ENCODE measurements at regions not wholly inside any gene's neighbourhood (a gene's known extent, or its start where the extent isn't known, plus 50 kb on each side); places are given as distances from the start of the nearest gene placed in this dataset.

- CTCF ChIA-PET, result no interaction called here
- no peaks in the 10 kb centered on the region for H3K79me2 ChIP-seq (ENCODE audit: control insufficient read depth, insufficient read depth, low read length)
- DNase-seq (ENCODE audit: low read depth, low spot score), result no peak
- H3K36me3 ChIP-seq (ENCODE audit: control insufficient read depth in 2 of 2, extremely low read depth in 1 of 2, insufficient read depth in 2 of 2, low read length in 2 of 2), result no peaks in the 10 kb centered on the region
- H3K9ac ChIP-seq (replicated peaks; ENCODE audit: extremely low read depth, insufficient read depth, low read length), result no peak overlapping the region
- intact Hi-C loops (cut with micrococcal nuclease) (no loop called here), dilution Hi-C loops (cut with MboI; ENCODE audit: extremely low pct_ligation_motif_present, low sequenced_read_pairs) (no loop called here)
- BruUV-seq (replicated peaks), result no TSS peak
- H3K4me3 ChIP-seq (replicated peaks in 1 of 3; ENCODE audit: insufficient read depth in 1 of 3, low read depth in 1 of 3, low read length in 3 of 3), result no peak overlapping the region
- no peak overlapping the region for H2AFZ ChIP-seq (ENCODE audit: low read depth, low read length)
- H4K20me1 ChIP-seq (replicated peaks; ENCODE audit: control insufficient read depth, extremely low read depth, insufficient read depth, low read length), result no peaks in the 10 kb centered on the region
- POLR2A ChIA-PET, result no interaction called here
- H3K27ac ChIP-seq (ENCODE audit: insufficient read depth, low read depth, low read length), result no peak overlapping the region
- no peaks in the 10 kb centered on the region for H3K9me3 ChIP-seq (replicated peaks; ENCODE audit: control insufficient read depth, insufficient read depth, low read length)
- no peak for FAIRE-seq
- no peaks in the 10 kb centered on the region for H3K9me1 ChIP-seq (replicated peaks; ENCODE audit: control insufficient read depth, extremely low read depth, insufficient read depth, low read length)
- no peaks in the 10 kb centered on the region for H3K4me1 ChIP-seq (ENCODE audit: control insufficient read depth, extremely low read depth, insufficient read depth, low read length)
- TF ChIP-seq GATA2 (IDR thresholded peaks at IDR 0.05; ENCODE audit: insufficient read depth, insufficient read length, low read depth, low read length) (no peak), MYC (IDR thresholded peaks at IDR 0.05; ENCODE audit: low read depth, low read length) (no peak), FOS (IDR thresholded peaks at IDR 0.05; ENCODE audit: borderline replicate concordance, insufficient read depth, low read length) (no peak), POLR2A (IDR thresholded peaks at IDR 0.05; ENCODE audit: low read depth, low read length) (no peak), EZH2 (IDR thresholded peaks at IDR 0.05; ENCODE audit: borderline replicate concordance, low read depth, low read length, severe bottlenecking) (no peak), JUN (IDR thresholded peaks at IDR 0.05; ENCODE audit: borderline replicate concordance, insufficient read depth, insufficient read length, low read depth) (no peak), MAX (IDR thresholded peaks at IDR 0.05; ENCODE audit: insufficient read depth, insufficient read length) (no peak), POLR2AphosphoS5 (IDR thresholded peaks at IDR 0.05; ENCODE audit: insufficient read depth, low read depth, low read length) (no peak), CTCF (IDR thresholded peaks at IDR 0.05; ENCODE audit: extremely low read depth in 1 of 2, insufficient read depth in 1 of 2, low read depth in 1 of 2, low read length in 2 of 2) (no peak)
- no peak overlapping the region for H3K4me2 ChIP-seq (ENCODE audit: insufficient read depth, low read length)
- H3K27me3 ChIP-seq (ENCODE audit: control insufficient read depth in 2 of 2, insufficient read depth in 2 of 2, low read length in 2 of 2), result no peaks in the 10 kb centered on the region
Observed at GRCh38 chr10:9745158-9745557, 1272.5 kb upstream of the CELF2 start.

Data from endothelial cell of umbilical vein (primary cell).